ENCODE measurements at regions not wholly inside any gene's neighbourhood (a gene's known extent, or its start where the extent isn't known, plus 50 kb on each side); places are given as distances from the start of the nearest gene placed in this dataset.

DNA sequence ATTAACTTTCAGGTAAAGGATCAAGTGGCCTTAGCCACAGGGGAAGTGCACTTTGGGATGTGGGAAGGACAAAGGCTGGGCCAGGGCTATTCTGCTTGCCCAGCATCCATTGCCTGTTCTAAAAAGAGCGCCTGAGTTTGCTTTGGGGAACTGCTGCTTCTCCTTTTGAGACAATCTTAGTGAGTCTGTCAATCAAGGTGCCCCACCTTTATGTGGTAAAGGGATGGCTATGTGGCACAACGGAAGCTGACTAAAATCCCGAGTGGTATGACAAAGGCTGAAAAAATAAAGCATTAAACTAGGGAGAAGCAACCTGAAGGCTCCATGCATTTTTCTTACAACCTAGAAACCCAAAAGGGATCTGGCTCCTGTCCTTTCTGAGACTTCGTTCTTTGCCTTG lies 540.5 kb downstream of the SLC4A3 start:
- ChIA-PET CTCF (interaction anchor here (0.7 to 1.0 kb wide), 2 partner anchors 15 to 1124 kb away, joined by 3 read pairs; no protein-coding TSS in a partner anchor), POLR2A (no interaction called here)
- no peaks in the 10 kb centered on the region for H3K4me1 ChIP-seq (ENCODE audit: control insufficient read depth, insufficient read depth, low read length)
- no peak for TF ChIP-seq ZNF174 (tag by site-specific recombination; IDR thresholded peaks at IDR 0.05)
- TF ChIP-seq WT1 (tag by site-specific recombination; IDR thresholded peaks at IDR 0.05) = no peak
- no peak for TF ChIP-seq ZNF530 (tag by site-specific recombination; IDR thresholded peaks at IDR 0.05; ENCODE audit: low read depth)
- TF ChIP-seq HOXA7 (CRISPR knock-in tag; IDR thresholded peaks at IDR 0.05; ENCODE audit: borderline replicate concordance) = no peak
- TF ChIP-seq, protein P1, sequence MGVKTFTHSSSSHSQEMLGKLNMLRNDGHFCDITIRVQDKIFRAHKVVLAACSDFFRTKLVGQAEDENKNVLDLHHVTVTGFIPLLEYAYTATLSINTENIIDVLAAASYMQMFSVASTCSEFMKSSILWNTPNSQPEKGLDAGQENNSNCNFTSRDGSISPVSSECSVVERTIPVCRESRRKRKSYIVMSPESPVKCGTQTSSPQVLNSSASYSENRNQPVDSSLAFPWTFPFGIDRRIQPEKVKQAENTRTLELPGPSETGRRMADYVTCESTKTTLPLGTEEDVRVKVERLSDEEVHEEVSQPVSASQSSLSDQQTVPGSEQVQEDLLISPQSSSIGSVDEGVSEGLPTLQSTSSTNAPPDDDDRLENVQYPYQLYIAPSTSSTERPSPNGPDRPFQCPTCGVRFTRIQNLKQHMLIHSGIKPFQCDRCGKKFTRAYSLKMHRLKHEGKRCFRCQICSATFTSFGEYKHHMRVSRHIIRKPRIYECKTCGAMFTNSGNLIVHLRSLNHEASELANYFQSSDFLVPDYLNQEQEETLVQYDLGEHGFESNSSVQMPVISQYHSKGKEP (tag by site-specific recombination; IDR thresholded peaks at IDR 0.05) = no peak
- TF ChIP-seq ZXDB (tag by site-specific recombination; IDR thresholded peaks at IDR 0.05) = no peak
- TF ChIP-seq ZNF140 (tag by site-specific recombination; IDR thresholded peaks at IDR 0.05) = no peak
- TF ChIP-seq GLI4 (tag by site-specific recombination; IDR thresholded peaks at IDR 0.05) = no peak
- TF ChIP-seq ZNF433 (tag by site-specific recombination; IDR thresholded peaks at IDR 0.05; ENCODE audit: low read depth) = no peak
- TF ChIP-seq ZNF560 (tag by site-specific recombination; IDR thresholded peaks at IDR 0.05; ENCODE audit: borderline replicate concordance) = no peak
- TF ChIP-seq PRDM1 (tag by site-specific recombination; IDR thresholded peaks at IDR 0.05) = no peak
- TF ChIP-seq ZFP3 (tag by site-specific recombination; IDR thresholded peaks at IDR 0.05; ENCODE audit: low read depth) = no peak
- H3K4me3 ChIP-seq (ENCODE audit: low read depth, low read length) = no peak overlapping the region
- H3K36me3 ChIP-seq (ENCODE audit: control insufficient read depth in 2 of 2, insufficient read depth in 1 of 2, low read length in 2 of 2) = no peaks in the 10 kb centered on the region
- no peak overlapping the region for H3K27ac ChIP-seq (ENCODE audit: extremely low read depth, low read depth, low read length)
- H3K9me3 ChIP-seq (ENCODE audit: control insufficient read depth, insufficient read depth, low read depth, low read length) = no peaks in the 10 kb centered on the region

DNA sequence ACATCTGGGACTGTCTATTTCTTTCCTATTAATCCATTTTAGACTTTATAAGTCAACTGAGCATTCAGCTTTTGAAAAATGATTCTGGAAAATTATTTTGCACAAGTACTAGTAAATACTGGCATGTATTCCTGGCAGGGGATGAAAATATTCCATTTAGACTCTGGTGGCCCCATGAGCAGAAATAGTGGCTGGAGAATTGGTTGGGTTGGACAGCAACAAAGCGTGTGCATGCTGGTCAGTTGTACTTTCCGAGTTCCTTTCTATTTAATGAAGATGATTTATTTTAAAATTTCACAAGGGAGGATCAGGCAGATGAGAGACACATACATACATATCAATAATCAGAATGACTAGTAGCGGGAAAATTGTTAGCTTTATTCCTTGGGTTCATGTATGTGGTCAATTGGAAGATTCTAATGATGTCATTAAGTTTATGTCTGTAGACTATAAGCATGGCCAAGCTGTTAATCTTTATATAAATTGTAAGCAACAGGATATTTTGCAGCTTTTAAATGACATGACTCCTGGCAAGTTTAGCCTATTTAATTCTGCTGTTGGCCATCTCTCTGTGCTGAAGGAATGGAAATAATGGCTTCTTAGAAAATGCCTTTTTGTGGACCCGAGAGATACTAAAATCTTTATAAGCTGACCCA lies 541.6 kb downstream of the SLC4A3 start:
- H3K4me3 ChIP-seq (ENCODE audit: low read depth, low read length) = no peak overlapping the region
- no peaks in the 10 kb centered on the region for H3K4me1 ChIP-seq (ENCODE audit: control insufficient read depth, insufficient read depth, low read length)
- ChIA-PET CTCF (no interaction called here), POLR2A (no interaction called here)
- H3K9me3 ChIP-seq (ENCODE audit: control insufficient read depth, insufficient read depth, low read depth, low read length) = no peaks in the 10 kb centered on the region
- no peaks in the 10 kb centered on the region for H3K36me3 ChIP-seq (ENCODE audit: control insufficient read depth in 2 of 2, insufficient read depth in 1 of 2, low read length in 2 of 2)
- H3K27ac ChIP-seq (ENCODE audit: extremely low read depth, low read depth, low read length) = no peak overlapping the region
- TF ChIP-seq, protein P2, sequence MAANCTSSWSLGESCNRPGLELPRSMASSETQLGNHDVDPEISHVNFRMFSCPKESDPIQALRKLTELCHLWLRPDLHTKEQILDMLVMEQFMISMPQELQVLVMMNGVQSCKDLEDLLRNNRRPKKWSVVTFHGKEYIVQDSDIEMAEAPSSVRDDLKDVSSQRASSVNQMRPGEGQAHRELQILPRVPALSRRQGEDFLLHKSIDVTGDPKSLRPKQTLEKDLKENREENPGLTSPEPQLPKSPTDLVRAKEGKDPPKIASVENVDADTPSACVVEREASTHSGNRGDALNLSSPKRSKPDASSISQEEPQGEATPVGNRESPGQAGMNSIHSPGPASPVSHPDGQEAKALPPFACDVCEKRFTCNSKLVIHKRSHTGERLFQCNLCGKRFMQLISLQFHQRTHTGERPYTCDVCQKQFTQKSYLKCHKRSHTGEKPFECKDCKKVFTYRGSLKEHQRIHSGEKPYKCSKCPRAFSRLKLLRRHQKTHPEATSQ (tag by site-specific recombination; IDR thresholded peaks at IDR 0.05) = no peak
- TF ChIP-seq, protein P3, sequence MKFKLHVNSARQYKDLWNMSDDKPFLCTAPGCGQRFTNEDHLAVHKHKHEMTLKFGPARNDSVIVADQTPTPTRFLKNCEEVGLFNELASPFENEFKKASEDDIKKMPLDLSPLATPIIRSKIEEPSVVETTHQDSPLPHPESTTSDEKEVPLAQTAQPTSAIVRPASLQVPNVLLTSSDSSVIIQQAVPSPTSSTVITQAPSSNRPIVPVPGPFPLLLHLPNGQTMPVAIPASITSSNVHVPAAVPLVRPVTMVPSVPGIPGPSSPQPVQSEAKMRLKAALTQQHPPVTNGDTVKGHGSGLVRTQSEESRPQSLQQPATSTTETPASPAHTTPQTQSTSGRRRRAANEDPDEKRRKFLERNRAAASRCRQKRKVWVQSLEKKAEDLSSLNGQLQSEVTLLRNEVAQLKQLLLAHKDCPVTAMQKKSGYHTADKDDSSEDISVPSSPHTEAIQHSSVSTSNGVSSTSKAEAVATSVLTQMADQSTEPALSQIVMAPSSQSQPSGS (tag by site-specific recombination; IDR thresholded peaks at IDR 0.05; ENCODE audit: low read depth) = 0 out of 2 replicates have a peak, but pooled peaks have one; percentile 4

DNA sequence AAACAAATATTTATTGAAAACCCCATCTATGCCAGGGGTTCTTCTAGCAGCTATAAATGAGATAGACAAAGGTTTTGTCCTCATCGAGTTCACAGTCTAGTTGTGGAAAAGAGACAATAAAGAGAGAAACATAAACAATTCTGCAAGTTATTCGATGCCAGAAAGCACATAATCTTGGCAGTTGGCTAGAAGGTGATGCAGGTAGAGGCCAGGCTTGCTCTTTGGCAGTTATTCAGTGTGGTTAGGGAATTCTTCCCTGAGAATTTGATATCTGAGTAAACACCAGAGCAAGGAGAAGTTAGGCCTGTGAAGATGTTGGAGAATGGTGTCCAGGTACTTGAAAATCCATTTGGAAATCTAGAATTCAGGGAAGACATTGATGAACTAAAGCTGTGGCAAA lies 547.4 kb downstream of the SLC4A3 start:
- ChIA-PET POLR2A (no interaction called here), CTCF (no interaction called here)
- H3K4me3 ChIP-seq (ENCODE audit: low read depth, low read length) = no peak overlapping the region
- H3K27ac ChIP-seq (ENCODE audit: extremely low read depth, low read depth, low read length) = no peak overlapping the region
- H3K4me1 ChIP-seq (ENCODE audit: control insufficient read depth, insufficient read depth, low read length) = no peaks in the 10 kb centered on the region
- TF ChIP-seq ZNF501 (tag by site-specific recombination; IDR thresholded peaks at IDR 0.05) = no peak
- no peak for TF ChIP-seq KLF10 (tag by site-specific recombination; IDR thresholded peaks at IDR 0.05)
- no peak for TF ChIP-seq ZBTB1 (tag by site-specific recombination; IDR thresholded peaks at IDR 0.05)
- no peak for TF ChIP-seq ZNF623 (tag by site-specific recombination; IDR thresholded peaks at IDR 0.05)
- TF ChIP-seq YY2 (tag by site-specific recombination; IDR thresholded peaks at IDR 0.05) = no peak
- no peaks in the 10 kb centered on the region for H3K36me3 ChIP-seq (ENCODE audit: control insufficient read depth in 2 of 2, insufficient read depth in 1 of 2, low read length in 2 of 2)
- no peaks in the 10 kb centered on the region for H3K9me3 ChIP-seq (ENCODE audit: control insufficient read depth, insufficient read depth, low read depth, low read length)
